SH-SY5Y (cell line): ENCODE measurements at regions not wholly inside any gene's neighbourhood (a gene's known extent, or its start where the extent isn't known, plus 50 kb on each side); places are given as distances from the start of the nearest gene placed in this dataset.

Source experiments
- GATA2 ChIP-seq: IDR thresholded peaks from 2 replicates; pipeline ENCODE4 v1.6.1; 2011; ENCODE audit warnings: mild to moderate bottlenecking, low read depth, low read length
- GATA3 ChIP-seq: IDR thresholded peaks from 2 replicates; pipeline ENCODE4 v1.6.1; 2011; ENCODE audit warnings: low read depth, mild to moderate bottlenecking, low read length, moderate library complexity

DNA sequence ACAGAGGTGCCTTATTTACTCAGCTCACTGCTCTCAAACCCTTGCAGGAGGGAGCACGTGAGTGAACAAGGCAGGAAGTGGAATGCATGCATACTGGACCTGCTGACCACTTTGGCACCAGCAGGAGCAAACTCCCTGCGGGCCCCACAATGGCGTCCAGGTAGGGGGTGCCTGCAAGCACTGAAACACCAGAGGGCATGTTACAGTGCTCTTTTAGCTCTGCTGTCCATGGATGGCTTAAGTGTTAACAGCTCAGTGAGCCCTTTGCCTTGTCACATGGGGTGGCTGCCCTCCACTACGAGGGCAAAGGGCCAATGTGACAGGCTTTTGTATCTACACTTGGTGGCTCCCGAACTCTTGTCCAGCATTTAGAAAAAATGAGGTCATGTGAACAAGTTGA, 199.5 kb upstream of the UGT8 start:
- no peak for TF ChIP-seq GATA2
- no peak for TF ChIP-seq GATA3
